Adrenal gland (tissue), 9 donors: ENCODE measurements at regions not wholly inside any gene's neighbourhood (a gene's known extent, or its start where the extent isn't known, plus 50 kb on each side); places are given as distances from the start of the nearest gene placed in this dataset.

Experiments
- DNase-seq, 7 donors: peaks; one replicate each; pipeline ENCODE4 v3.0.0-alpha.2; 2019 to 2020
- H3K27ac ChIP-seq, 5 donors: fragments of 200-600 bp; sonication (generic) in 4 of 5; 1 replicate in 3 of 5; 2 replicates in 2 of 5; pipeline versions ENCODE4 v1.5.1 to v1.8.0; 2016 to 2020; ENCODE audit warnings: mild to moderate bottlenecking in 1 of 5
- H3K27me3 ChIP-seq: fragments of 200-600 bp; 2 replicates; pipeline ENCODE4 v1.8.0; 2021
- H3K36me3 ChIP-seq, 2 donors: fragments of 200-600 bp; replicated peaks in 1 of 2; 1 replicate in 1 of 2; 2 replicates in 1 of 2; pipeline versions ENCODE4 v1.5.1 to v1.8.0; 2018 to 2022
- H3K4me1 ChIP-seq, 2 donors: fragments of 200-600 bp; replicated peaks in 1 of 2; 1 replicate in 1 of 2; 2 replicates in 1 of 2; pipeline versions ENCODE4 v1.5.1 to v1.8.0; 2018 to 2021
- H3K4me3 ChIP-seq, 4 donors: fragments of 200-600 bp; sonication (generic) in 3 of 4; one replicate each; pipeline ENCODE4 v1.5.1; 2016 to 2018
- H3K9me3 ChIP-seq, 3 donors: fragments of 200-600 bp; sonication (generic) in 1 of 3; replicated peaks in 1 of 3; 1 replicate in 2 of 3; 2 replicates in 1 of 3; pipeline versions ENCODE4 v1.5.1 to v1.8.0; 2016 to 2021
- POLR2A ChIP-seq, 2 donors: fragments of 450-650 bp; IDR thresholded peaks; one replicate each; pipeline ENCODE4 v1.6.1; 2017; ENCODE audit warnings: antibody characterized with exemption in 2 of 2, mild to moderate bottlenecking in 2 of 2, moderate library complexity in 1 of 2
- WGBS, 4 donors: extraction: QIAGEN DNeasy Blood & Tissue Kit in 2 of 4; methylation state at CpG; one replicate each; pipeline versions ENCODE4 v1.1.5 to v1.1.7; 2013 to 2017; 5-methylcytosine and 5-hydroxymethylcytosine counted together
- intact Hi-C, 2 donors: fragments of 100-400 bp; cut with DNase I; formaldehyde crosslinking; loops; one replicate each; pipeline versions ENCODE4 v1.14.1 to v1.15.0; 2022 to 2023
- TF ChIP-seq, protein P1 (sequence below), 6 experiments: fragments of 450-650 bp in 4 of 6; fragments of 200-600 bp in 2 of 6; sonication (generic) in 1 of 6; IDR thresholded peaks; 1 replicate in 5 of 6; 2 replicates in 1 of 6; pipeline versions ENCODE4 v1.5.1 to v1.8.0; 2016 to 2021; ENCODE audit warnings: antibody characterized with exemption in 6 of 6, mild to moderate bottlenecking in 2 of 6, moderate library complexity in 1 of 6
- donor health status: healthy with polysubstance abuse.
- donor health status: Bipolar disorder and iron deficiency.
- donor health status: DM: yes; HTN: yes; CAD: no.
- donor health status: DM: no; HTN: no; CAD: no.
- donor health status: DM: no; HTN: no; CAD: no.

DNA sequence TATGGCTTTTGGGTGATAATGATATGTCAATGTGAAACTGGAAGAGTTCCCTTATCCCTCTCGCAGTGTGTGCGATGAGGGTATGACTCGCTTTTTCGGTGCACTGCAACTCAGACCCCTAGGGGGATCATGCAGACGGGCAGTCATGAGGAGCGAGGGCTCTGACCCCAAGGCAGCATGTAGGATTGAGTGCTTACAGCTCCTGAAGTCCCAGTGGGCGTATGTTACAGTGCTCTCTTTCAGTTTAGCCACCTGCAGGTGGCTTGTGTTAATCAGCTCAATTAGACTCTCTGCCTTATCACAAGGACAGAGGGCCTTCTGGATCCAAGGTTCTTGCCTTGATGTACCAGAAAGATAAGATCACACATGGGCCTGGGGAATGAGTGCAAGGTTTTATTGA is 1269.9 kb upstream of the GYPC start:
- no peak overlapping the region for H3K4me3 ChIP-seq
- no peaks in the 10 kb centered on the region for H3K36me3 ChIP-seq
- H3K4me1 ChIP-seq: no peaks in the 10 kb centered on the region
- TF ChIP-seq POLR2A (IDR thresholded peaks at IDR 0.05): no peak
- TF ChIP-seq, protein P1, sequence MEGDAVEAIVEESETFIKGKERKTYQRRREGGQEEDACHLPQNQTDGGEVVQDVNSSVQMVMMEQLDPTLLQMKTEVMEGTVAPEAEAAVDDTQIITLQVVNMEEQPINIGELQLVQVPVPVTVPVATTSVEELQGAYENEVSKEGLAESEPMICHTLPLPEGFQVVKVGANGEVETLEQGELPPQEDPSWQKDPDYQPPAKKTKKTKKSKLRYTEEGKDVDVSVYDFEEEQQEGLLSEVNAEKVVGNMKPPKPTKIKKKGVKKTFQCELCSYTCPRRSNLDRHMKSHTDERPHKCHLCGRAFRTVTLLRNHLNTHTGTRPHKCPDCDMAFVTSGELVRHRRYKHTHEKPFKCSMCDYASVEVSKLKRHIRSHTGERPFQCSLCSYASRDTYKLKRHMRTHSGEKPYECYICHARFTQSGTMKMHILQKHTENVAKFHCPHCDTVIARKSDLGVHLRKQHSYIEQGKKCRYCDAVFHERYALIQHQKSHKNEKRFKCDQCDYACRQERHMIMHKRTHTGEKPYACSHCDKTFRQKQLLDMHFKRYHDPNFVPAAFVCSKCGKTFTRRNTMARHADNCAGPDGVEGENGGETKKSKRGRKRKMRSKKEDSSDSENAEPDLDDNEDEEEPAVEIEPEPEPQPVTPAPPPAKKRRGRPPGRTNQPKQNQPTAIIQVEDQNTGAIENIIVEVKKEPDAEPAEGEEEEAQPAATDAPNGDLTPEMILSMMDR (IDR thresholded peaks at IDR 0.05): no peak
- 77 to 89% (median 83%) methylated on average over 5 to 7 of the region's 7 CpGs for WGBS, 4 donors
- intact Hi-C loops: no loop called here
- H3K9me3 ChIP-seq: no peaks in the 10 kb centered on the region
- DNase-seq: no peak
- H3K27me3 ChIP-seq: no peaks in the 10 kb centered on the region
- H3K27ac ChIP-seq: no peak overlapping the region

DNA sequence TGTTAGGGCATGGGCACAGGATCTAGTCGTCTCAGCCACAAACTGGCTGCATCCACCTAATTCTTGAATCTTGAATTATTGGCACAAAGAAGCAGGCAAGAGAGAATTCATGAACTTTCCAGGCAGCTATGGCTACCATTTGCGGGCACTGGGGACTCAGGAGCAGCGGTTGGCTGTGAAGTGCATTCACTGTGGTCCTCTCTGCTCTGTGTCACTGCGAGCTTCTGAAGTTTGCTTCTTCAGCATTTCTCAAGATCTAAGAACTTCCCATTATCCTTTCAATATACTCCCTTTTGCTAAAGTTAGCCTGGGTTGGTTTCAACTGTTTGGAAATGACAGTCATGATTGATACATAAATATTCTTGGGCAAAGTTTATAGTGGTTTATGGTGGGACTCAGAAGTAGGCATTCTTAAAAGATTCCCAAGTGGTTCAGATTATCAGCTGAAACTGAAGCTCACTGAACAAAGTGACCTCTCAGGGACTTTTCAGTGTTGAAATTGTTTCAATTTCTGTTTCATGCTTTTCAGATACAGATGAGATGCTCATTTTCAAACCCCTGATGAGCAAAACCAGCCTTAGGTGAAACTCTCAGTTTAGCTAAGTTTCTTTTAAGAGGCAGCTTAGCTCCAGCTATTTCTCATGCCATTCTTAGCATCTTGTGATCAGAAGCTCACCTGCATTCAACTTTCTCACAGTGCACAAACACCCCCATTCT is 1258.3 kb upstream of the GYPC start:
- intact Hi-C loops: no loop called here
- Histone ChIP-seq H3K36me3 (no peaks in the 10 kb centered on the region), H3K4me3 (no peak overlapping the region), H3K9me3 (no peaks in the 10 kb centered on the region), H3K4me1 (no peaks in the 10 kb centered on the region), H3K27ac (no peak overlapping the region), H3K27me3 (no peaks in the 10 kb centered on the region)
- TF ChIP-seq, protein P1 (IDR thresholded peaks at IDR 0.05): no peak
- TF ChIP-seq POLR2A (IDR thresholded peaks at IDR 0.05): no peak
- WGBS, 4 donors: 75 to 87% (median 83%) methylated on average over 4 of the region's 4 CpGs
- DNase-seq: no peak

DNA sequence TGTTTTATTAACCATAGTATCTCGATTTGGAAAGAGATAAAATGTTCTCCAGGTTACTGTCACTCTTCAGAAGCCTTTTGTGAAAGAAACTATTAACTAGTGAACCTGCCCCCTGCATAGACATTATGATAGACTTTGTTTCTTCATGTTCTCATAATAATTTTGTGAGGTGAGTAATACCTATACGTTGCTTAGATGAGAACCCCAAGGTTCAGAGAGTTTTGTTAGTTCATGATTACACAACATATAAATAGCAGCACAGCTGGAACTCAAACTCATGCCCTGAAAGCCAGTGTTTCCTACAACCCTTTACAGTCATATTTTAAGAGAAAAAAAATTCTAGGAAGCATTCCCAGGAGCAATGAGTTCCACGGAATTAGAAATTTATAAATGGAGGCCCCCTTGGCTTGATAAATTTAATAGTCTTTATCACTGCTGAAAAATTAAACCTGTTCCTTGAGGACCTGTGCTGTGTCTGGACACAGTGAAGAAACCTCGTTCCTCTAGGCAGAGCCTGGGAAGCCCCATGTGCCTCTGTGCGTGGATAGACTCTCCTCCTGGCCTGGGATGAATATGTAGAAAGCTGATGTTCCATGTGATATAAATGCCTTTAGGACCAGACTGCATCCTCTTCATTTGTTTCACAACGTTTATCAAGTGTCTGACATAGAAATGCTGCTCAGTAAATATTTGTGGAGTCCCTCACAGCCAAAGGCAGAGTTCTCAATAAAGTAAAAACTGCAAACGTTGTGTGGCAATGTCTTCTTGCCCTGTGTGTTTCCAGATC is 1257.0 kb upstream of the GYPC start:
- Histone ChIP-seq H3K36me3 (no peaks in the 10 kb centered on the region), H3K4me1 (no peaks in the 10 kb centered on the region), H3K27me3 (no peaks in the 10 kb centered on the region), H3K4me3 (no peak overlapping the region), H3K9me3 (no peaks in the 10 kb centered on the region), H3K27ac (no peak overlapping the region)
- TF ChIP-seq, protein P1 (IDR thresholded peaks at IDR 0.05): no peak
- no peak for TF ChIP-seq POLR2A (IDR thresholded peaks at IDR 0.05)
- WGBS, 4 donors: 35 to 52% (median 44%) methylated on average over 7 of the region's 7 CpGs
- intact Hi-C loops: no loop called here
- DNase-seq: no peak

DNA sequence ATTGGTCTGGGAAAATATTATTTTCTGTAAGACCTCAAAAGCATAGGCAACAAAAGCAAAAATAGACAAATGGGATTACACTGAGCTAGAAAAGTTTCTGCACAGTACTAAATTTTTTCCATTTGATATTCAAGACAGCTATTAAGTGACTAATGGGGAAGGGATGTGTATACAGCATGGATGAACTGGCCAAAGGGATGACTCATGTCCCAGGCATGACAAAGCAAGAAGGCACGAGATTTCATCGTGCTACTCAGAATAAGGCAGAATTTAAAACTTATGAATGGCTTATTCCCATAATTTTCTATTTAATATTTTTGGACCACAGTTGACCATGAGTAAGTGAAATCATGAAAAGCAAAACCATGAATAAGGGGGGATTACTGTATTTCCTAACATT is 1250.1 kb upstream of the GYPC start:
- DNase-seq: peak; percentile 25 to 68 (median 51)
- intact Hi-C loops: no loop called here
- Histone ChIP-seq H3K4me1 (no peaks in the 10 kb centered on the region), H3K27ac (no peak overlapping the region), H3K4me3 (no peak overlapping the region), H3K36me3 (no peaks in the 10 kb centered on the region), H3K27me3 (no peaks in the 10 kb centered on the region), H3K9me3 (no peaks in the 10 kb centered on the region)
- 25 to 34% (median 29%) methylated on average over 2 of the region's 2 CpGs for WGBS, 4 donors
- no peak for TF ChIP-seq POLR2A (IDR thresholded peaks at IDR 0.05)
- TF ChIP-seq, protein P1 (IDR thresholded peaks at IDR 0.05): no peak
